Transverse colon (tissue), 4 donors: ENCODE measurements at regions not wholly inside any gene's neighbourhood (a gene's known extent, or its start where the extent isn't known, plus 50 kb on each side); places are given as distances from the start of the nearest gene placed in this dataset.

Experiments
- DNase-seq: peaks from one replicate; pipeline ENCODE4 v3.0.0-alpha.2; 2019
- H3K27ac ChIP-seq, 4 donors: fragments of 200-600 bp; sonication (generic); 2 replicates each; pipeline ENCODE4 v1.5.1; 2016 to 2018; ENCODE audit warnings: inconsistent platforms in 4 of 4
- H3K27me3 ChIP-seq: fragments of 200-600 bp; sonication (generic); 2 replicates; pipeline ENCODE4 v1.5.1; 2017; ENCODE audit warnings: inconsistent platforms
- H3K36me3 ChIP-seq, 4 donors: fragments of 200-600 bp; sonication (generic); 2 replicates each; pipeline ENCODE4 v1.5.1; 2017 to 2019; ENCODE audit warnings: inconsistent platforms in 4 of 4
- H3K4me1 ChIP-seq, 4 donors: fragments of 200-600 bp; sonication (generic); 2 replicates each; pipeline ENCODE4 v1.5.1; 2017 to 2020; ENCODE audit warnings: inconsistent platforms in 4 of 4
- H3K4me3 ChIP-seq, 4 donors: fragments of 200-600 bp; sonication (generic); 1 replicate in 1 of 4; 2 replicates in 3 of 4; pipeline versions ENCODE4 v1.5.1 to v1.6.1; 2017 to 2019; ENCODE audit warnings: inconsistent platforms in 4 of 4
- H3K9me3 ChIP-seq, 2 donors: fragments of 200-600 bp; sonication (generic); 2 replicates each; pipeline ENCODE4 v1.5.1; 2017 to 2019; ENCODE audit warnings: inconsistent platforms in 2 of 2
- EP300 ChIP-seq: sonication (generic); formaldehyde crosslinking; IDR thresholded peaks from one replicate; pipeline ENCODE4 v1.6.1; 2017; ENCODE audit warnings: antibody characterized with exemption, low read depth
- POLR2A ChIP-seq: fragments of 450-650 bp; IDR thresholded peaks from one replicate; pipeline ENCODE4 v1.6.1; 2016; ENCODE audit warnings: antibody characterized with exemption, mild to moderate bottlenecking, moderate library complexity
- POLR2AphosphoS5 ChIP-seq, 3 donors: sonication (generic); formaldehyde crosslinking; IDR thresholded peaks; one replicate each; pipeline ENCODE4 v1.6.1; 2016; ENCODE audit warnings: antibody characterized with exemption in 3 of 3
- WGBS, 2 donors: methylation state at CpG; one replicate each; pipeline ENCODE4 v1.1.5; 2018; ENCODE audit warnings: low coverage in 1 of 2; 5-methylcytosine and 5-hydroxymethylcytosine counted together
- in situ Hi-C, 4 donors: fragments of 200-750 bp; cut with MboI; loops; one replicate each; pipeline versions ENCODE4 v1.15.0 to v1.15.1; 2017; ENCODE audit warnings: low sequenced_read_pairs in 3 of 4, low pct_ligation_motif_present in 1 of 4, low pct_unique_long_range_greater_than_20kb in 1 of 4
- intact Hi-C: fragments of 100-400 bp; cut with DNase I; formaldehyde crosslinking; loops from one replicate; pipeline ENCODE4 v1.15.1; 2023; ENCODE audit warnings: low total_unique reads
- TF ChIP-seq, protein P1 (sequence below), 5 experiments: fragments of 200-600 bp in 3 of 5; fragments of 450-650 bp in 2 of 5; sonication (generic) in 3 of 5; IDR thresholded peaks; 1 replicate in 2 of 5; 2 replicates in 3 of 5; pipeline ENCODE4 v1.5.1; 2016 to 2017; ENCODE audit warnings: antibody characterized with exemption in 5 of 5, inconsistent platforms in 3 of 5, mild to moderate bottlenecking in 2 of 5, moderate library complexity in 1 of 5

GRCh38 chr20:4568361-4568959, 117.8 kb upstream of the PRNP start:
- DNase-seq, result no peak
- no peaks in the 10 kb centered on the region for H3K9me3 ChIP-seq
- H3K4me1 ChIP-seq, result no peaks in the 10 kb centered on the region
- no peak overlapping the region for H3K27ac ChIP-seq
- intact Hi-C loops, result no loop called here
- no peak overlapping the region for H3K4me3 ChIP-seq
- in situ Hi-C loops, result no loop called here
- 63 to 72% methylated on average over 2 to 4 of the region's 4 CpGs for WGBS, 2 donors
- no peaks in the 10 kb centered on the region for H3K27me3 ChIP-seq
- TF ChIP-seq, protein P1, sequence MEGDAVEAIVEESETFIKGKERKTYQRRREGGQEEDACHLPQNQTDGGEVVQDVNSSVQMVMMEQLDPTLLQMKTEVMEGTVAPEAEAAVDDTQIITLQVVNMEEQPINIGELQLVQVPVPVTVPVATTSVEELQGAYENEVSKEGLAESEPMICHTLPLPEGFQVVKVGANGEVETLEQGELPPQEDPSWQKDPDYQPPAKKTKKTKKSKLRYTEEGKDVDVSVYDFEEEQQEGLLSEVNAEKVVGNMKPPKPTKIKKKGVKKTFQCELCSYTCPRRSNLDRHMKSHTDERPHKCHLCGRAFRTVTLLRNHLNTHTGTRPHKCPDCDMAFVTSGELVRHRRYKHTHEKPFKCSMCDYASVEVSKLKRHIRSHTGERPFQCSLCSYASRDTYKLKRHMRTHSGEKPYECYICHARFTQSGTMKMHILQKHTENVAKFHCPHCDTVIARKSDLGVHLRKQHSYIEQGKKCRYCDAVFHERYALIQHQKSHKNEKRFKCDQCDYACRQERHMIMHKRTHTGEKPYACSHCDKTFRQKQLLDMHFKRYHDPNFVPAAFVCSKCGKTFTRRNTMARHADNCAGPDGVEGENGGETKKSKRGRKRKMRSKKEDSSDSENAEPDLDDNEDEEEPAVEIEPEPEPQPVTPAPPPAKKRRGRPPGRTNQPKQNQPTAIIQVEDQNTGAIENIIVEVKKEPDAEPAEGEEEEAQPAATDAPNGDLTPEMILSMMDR (IDR thresholded peaks at IDR 0.05), result no peak
- TF ChIP-seq POLR2AphosphoS5 (IDR thresholded peaks at IDR 0.05) (no peak), POLR2A (no peak), EP300 (no peak)
- H3K36me3 ChIP-seq, result no peaks in the 10 kb centered on the region

GRCh38 chr20:4567170-4567569, 119.1 kb upstream of the PRNP start:
- no peaks in the 10 kb centered on the region for H3K9me3 ChIP-seq
- no peak overlapping the region for H3K27ac ChIP-seq
- DNase-seq, result no peak
- no peak overlapping the region for H3K4me3 ChIP-seq
- H3K4me1 ChIP-seq, result no peaks in the 10 kb centered on the region
- no peaks in the 10 kb centered on the region for H3K36me3 ChIP-seq
- TF ChIP-seq, protein P1 (IDR thresholded peaks at IDR 0.05), result no peak
- no peak for TF ChIP-seq POLR2A
- in situ Hi-C loops, result no loop called here
- intact Hi-C loops, result no loop called here
- 49 to 70% methylated on average over 2 of the region's 2 CpGs for WGBS, 2 donors
- no peaks in the 10 kb centered on the region for H3K27me3 ChIP-seq

DNA sequence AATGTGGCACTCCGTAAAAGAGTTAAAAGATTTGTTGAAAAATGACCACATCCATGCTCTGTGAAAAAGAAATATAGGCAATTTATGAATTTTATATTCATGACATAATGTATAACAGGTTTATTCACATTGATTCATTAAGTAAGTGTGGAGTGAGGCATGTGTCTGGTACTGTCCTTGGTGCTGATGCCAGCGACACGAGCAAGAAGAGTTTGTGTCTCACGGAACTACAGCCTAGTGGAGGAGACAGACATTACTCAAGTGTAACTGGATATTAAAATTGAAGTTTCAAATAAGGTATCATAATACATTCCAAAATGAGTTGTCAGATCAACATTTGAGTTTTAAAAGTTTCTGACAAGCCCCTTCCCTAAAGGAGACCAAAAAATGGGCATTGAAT, 122.7 kb upstream of the PRNP start:
- no peak for DNase-seq
- TF ChIP-seq, protein P1 (IDR thresholded peaks at IDR 0.05), result no peak
- no peak for TF ChIP-seq POLR2A
- TF ChIP-seq EP300, result no peak
- TF ChIP-seq POLR2AphosphoS5 (IDR thresholded peaks at IDR 0.05), result no peak
- Histone ChIP-seq H3K9me3 (no peaks in the 10 kb centered on the region), H3K27me3 (no peaks in the 10 kb centered on the region), H3K27ac (no peak overlapping the region), H3K4me3 (no peak overlapping the region), H3K36me3 (no peaks in the 10 kb centered on the region), H3K4me1 (no peaks in the 10 kb centered on the region)
- intact Hi-C loops, result no loop called here
- in situ Hi-C loops, result no loop called here
- WGBS, 2 donors, result 18 to 33% methylated on average over 3 to 4 of the region's 4 CpGs

DNA sequence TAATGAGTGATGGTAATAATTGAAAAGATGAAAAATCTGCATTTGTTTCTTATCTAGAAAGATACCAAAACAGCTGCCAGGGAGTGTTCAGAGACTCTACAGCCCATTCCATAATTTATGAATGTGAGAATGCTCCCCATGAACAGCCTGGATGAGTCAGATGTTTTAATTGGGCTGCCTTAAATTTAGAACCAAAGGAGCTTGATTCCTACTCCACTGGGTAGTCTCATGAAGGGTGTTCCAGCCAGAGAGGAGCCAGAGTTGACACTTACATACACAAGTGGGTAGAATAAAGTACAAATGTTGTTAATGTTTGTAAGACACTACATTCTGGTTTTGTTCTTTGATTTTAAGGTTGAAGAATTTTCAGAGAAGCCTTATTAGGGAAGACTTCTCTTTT, 123.2 kb upstream of the PRNP start:
- Histone ChIP-seq H3K4me3 (no peak overlapping the region), H3K27me3 (no peaks in the 10 kb centered on the region), H3K9me3 (no peaks in the 10 kb centered on the region), H3K27ac (no peak overlapping the region), H3K4me1 (no peaks in the 10 kb centered on the region), H3K36me3 (no peaks in the 10 kb centered on the region)
- TF ChIP-seq EP300, result no peak
- TF ChIP-seq, protein P1 (IDR thresholded peaks at IDR 0.05), result no peak
- TF ChIP-seq POLR2A, result no peak
- no peak for TF ChIP-seq POLR2AphosphoS5 (IDR thresholded peaks at IDR 0.05)
- no peak for DNase-seq
- in situ Hi-C loops, result no loop called here
- intact Hi-C loops, result no loop called here
